ENCODE measurements at regions not wholly inside any gene's neighbourhood (a gene's known extent, or its start where the extent isn't known, plus 50 kb on each side); places are given as distances from the start of the nearest gene placed in this dataset.

DNA sequence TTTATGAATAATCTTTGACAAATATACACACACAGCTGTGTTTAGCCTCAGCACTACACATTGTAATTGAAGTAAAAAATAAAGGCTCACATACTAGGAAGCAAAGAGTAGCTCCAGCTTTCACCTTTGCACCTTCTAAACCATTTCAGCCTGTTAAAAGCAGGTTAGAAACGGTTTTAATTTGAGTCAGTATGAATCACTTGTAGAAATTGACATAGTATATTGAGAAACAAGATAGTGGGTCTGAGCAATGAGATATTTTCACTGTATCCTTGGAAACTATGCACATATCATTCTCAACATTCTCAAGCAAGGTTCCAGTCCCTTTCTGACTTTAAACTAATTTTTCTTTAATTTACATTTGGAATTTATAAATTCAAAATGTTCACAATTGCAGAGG is 380.3 kb downstream of the AASDHPPT start:
- no peak for DNase-seq (ENCODE audit: extremely low spot score, unreplicated experiment)
- Mint-ChIP-seq H3K27ac (no peak overlapping the region), H3K36me3 (no peaks in the 10 kb centered on the region), H3K9me3 (peaks cover 8% of the 10 kb centered on the region), H3K4me1 (ENCODE audit: unreplicated experiment) (peaks cover 20% of the 10 kb centered on the region), H3K27me3 (peaks cover 14% of the 10 kb centered on the region), H3K4me3 (no peak overlapping the region)
- TF ChIP-seq CTCF (conservative IDR thresholded peaks at IDR 0.05): no peak

DNA sequence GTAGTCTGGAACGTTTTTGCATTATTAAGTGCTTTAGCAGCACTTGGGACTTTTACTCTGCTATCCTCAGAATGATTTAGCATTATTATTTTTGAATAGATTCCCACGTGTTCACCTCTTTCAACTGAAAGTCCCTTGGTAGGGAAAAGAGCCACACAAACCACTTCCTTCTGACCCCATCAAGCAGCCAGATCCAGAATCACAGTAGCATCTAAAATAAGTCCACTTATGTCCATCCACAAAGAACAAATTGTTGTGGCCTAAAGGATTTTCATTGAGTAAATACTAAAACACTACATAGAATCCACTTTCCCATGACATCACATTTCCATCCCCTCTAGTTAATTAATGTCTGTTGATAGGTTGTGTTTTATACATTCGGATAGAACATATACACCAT is 381.7 kb downstream of the AASDHPPT start:
- TF ChIP-seq CTCF (conservative IDR thresholded peaks at IDR 0.05): no peak
- H3K27me3 Mint-ChIP-seq: peaks cover 17% of the 10 kb centered on the region
- H3K36me3 Mint-ChIP-seq: no peaks in the 10 kb centered on the region
- no peak for DNase-seq (ENCODE audit: extremely low spot score, unreplicated experiment)
- peaks cover 3% of the 10 kb centered on the region for H3K9me3 Mint-ChIP-seq
- no peak overlapping the region for H3K27ac Mint-ChIP-seq
- H3K4me3 Mint-ChIP-seq: no peak overlapping the region
- H3K4me1 Mint-ChIP-seq (ENCODE audit: unreplicated experiment): peaks cover 31% of the 10 kb centered on the region

DNA sequence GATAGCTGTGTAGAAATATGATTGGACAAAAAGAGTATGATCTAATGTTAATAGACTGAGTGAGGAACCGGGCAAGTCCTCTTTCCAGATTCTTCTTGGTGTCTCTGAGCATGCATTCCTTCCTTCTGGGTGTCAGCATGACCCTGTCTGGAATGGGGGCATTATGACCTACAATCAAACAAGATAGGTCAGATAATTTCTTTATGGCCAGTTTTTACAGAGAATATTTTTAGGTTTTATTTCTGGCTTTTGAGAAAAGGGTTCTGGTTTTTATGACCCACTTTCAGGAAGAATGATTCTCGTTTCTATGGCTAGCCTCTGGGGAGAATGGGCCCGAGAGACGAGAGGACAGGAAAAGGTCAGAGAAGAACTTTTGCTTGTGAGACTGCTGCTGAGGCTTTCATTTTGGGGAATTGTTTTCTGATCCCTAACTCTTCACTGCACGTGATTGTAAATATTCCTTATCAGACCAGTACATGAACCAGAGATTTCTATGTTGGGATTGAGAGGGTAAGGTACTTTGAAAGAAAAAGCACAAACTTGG is 383.8 kb downstream of the AASDHPPT start:
- Mint-ChIP-seq H3K4me1 (ENCODE audit: unreplicated experiment) (peaks cover 42% of the 10 kb centered on the region), H3K27ac (no peak overlapping the region), H3K9me3 (no peaks in the 10 kb centered on the region), H3K27me3 (peaks cover 20% of the 10 kb centered on the region), H3K36me3 (no peaks in the 10 kb centered on the region), H3K4me3 (no peak overlapping the region)
- no peak for TF ChIP-seq CTCF (conservative IDR thresholded peaks at IDR 0.05)
- DNase-seq (ENCODE audit: extremely low spot score, unreplicated experiment): no peak

DNA sequence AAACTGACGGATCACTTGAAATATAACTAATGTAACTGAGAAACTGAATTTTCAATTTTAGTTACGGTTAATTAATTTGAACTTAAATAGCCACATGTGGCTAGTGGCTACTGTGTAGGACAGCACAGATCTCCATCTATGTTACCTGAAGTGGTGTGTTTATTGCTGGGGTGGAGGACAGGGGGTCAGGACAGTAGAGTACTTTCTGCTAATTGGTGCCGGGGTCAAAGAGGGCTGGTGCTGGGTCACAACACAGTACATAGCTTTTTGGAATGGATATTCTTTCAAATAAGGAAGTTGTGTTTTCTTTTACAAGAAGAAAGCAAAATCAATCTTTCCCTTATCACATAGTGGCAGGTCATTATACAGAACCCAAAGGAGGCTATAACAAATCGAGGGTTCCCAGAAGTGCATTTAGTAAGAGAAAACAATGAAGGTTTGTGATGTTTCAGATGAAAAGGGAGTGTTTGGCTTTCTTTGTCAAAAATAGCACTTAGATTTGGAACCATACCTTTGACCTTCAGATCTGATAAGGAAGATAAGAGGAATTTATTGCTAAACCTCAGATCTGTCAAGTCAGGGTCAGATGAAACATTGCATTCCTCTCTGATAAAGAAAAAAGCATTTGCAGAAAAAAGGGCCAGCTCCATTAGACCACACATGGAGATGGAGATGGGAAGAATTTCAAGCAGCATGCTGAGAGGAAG is 384.5 kb downstream of the AASDHPPT start:
- DNase-seq (ENCODE audit: extremely low spot score, unreplicated experiment): no peak

GRCh38 chr11:106463154-106463553 is 385.7 kb downstream of the AASDHPPT start:
- H3K27ac Mint-ChIP-seq: no peak overlapping the region
- peaks cover 59% of the 10 kb centered on the region for H3K4me1 Mint-ChIP-seq (ENCODE audit: unreplicated experiment)

More for the DNA sequence above, 384.5 kb downstream of the AASDHPPT start:
- Mint-ChIP-seq H3K9me3 (no peaks in the 10 kb centered on the region), H3K27ac (peak overlapping the region; percentile 31), H3K4me1 (ENCODE audit: unreplicated experiment) (peaks cover 49% of the 10 kb centered on the region), H3K4me3 (peak overlapping the region; percentile 5), H3K36me3 (no peaks in the 10 kb centered on the region), H3K27me3 (peaks cover 23% of the 10 kb centered on the region)
- no peak for TF ChIP-seq CTCF (conservative IDR thresholded peaks at IDR 0.05)

More at GRCh38 chr11:106463154-106463553, 385.7 kb downstream of the AASDHPPT start:
- H3K4me3 Mint-ChIP-seq: no peak overlapping the region
- TF ChIP-seq CTCF (conservative IDR thresholded peaks at IDR 0.05): no peak
- peaks cover 23% of the 10 kb centered on the region for H3K27me3 Mint-ChIP-seq
- no peak for DNase-seq (ENCODE audit: extremely low spot score, unreplicated experiment)
- H3K36me3 Mint-ChIP-seq: no peaks in the 10 kb centered on the region
- no peaks in the 10 kb centered on the region for H3K9me3 Mint-ChIP-seq
